ENCODE measurements at regions not wholly inside any gene's neighbourhood (a gene's known extent, or its start where the extent isn't known, plus 50 kb on each side); places are given as distances from the start of the nearest gene placed in this dataset.

GRCh38 chr3:25040748-25041147, 387.3 kb upstream of the RARB start:
- Histone ChIP-seq H4K20me1 (ENCODE audit: insufficient read depth, low read length) (no peaks in the 10 kb centered on the region), H3K9me3 (replicated peaks in 1 of 2; ENCODE audit: control insufficient read depth in 1 of 2, insufficient read depth in 1 of 2, low read length in 2 of 2) (no peaks in the 10 kb centered on the region), H3K36me3 (replicated peaks in 1 of 2; ENCODE audit: control insufficient read depth in 1 of 2, insufficient read depth in 2 of 2, low read length in 2 of 2) (no peaks in the 10 kb centered on the region), H3K4me3 (replicated peaks in 1 of 3; ENCODE audit: low read depth in 2 of 3, low read length in 3 of 3) (no peak overlapping the region), H3K79me2 (ENCODE audit: insufficient read depth, low read length) (no peaks in the 10 kb centered on the region), H3K4me2 (replicated peaks; ENCODE audit: extremely low read depth, low read length, poor library complexity, severe bottlenecking) (no peak overlapping the region), H3K4me1 (ENCODE audit: control insufficient read depth in 1 of 2, insufficient read depth in 2 of 2, low read length in 2 of 2) (no peaks in the 10 kb centered on the region), H3K27me3 (ENCODE audit: control insufficient read depth in 2 of 2, insufficient read depth in 2 of 2, low read length in 2 of 2) (no peaks in the 10 kb centered on the region), H2AFZ (ENCODE audit: insufficient read depth, low read depth, low read length, poor library complexity, severe bottlenecking) (no peak overlapping the region), H3K9ac (ENCODE audit: insufficient read depth, low read length, poor library complexity, severe bottlenecking) (no peak overlapping the region), H3K27ac (ENCODE audit: low read depth in 1 of 2, low read length in 2 of 2) (no peak overlapping the region)
- TF ChIP-seq, protein P1, sequence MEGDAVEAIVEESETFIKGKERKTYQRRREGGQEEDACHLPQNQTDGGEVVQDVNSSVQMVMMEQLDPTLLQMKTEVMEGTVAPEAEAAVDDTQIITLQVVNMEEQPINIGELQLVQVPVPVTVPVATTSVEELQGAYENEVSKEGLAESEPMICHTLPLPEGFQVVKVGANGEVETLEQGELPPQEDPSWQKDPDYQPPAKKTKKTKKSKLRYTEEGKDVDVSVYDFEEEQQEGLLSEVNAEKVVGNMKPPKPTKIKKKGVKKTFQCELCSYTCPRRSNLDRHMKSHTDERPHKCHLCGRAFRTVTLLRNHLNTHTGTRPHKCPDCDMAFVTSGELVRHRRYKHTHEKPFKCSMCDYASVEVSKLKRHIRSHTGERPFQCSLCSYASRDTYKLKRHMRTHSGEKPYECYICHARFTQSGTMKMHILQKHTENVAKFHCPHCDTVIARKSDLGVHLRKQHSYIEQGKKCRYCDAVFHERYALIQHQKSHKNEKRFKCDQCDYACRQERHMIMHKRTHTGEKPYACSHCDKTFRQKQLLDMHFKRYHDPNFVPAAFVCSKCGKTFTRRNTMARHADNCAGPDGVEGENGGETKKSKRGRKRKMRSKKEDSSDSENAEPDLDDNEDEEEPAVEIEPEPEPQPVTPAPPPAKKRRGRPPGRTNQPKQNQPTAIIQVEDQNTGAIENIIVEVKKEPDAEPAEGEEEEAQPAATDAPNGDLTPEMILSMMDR (IDR thresholded peaks at IDR 0.05), result no peak
- 33% methylated on average over 1 of the region's 3 CpGs for WGBS (ENCODE audit: insufficient coverage)
- H3K9me3 Mint-ChIP-seq, result no peaks in the 10 kb centered on the region
- no peaks in the 10 kb centered on the region for H3K4me1 Mint-ChIP-seq
- H3K36me3 Mint-ChIP-seq, result no peaks in the 10 kb centered on the region
- no peaks in the 10 kb centered on the region for H3K27me3 Mint-ChIP-seq (ENCODE audit: low read depth in 3 of 3)
- H3K4me3 Mint-ChIP-seq, result no peak overlapping the region
- intact Hi-C loops (cut with micrococcal nuclease), result no loop called here
- no peak for DNase-seq
- no peak overlapping the region for H3K27ac Mint-ChIP-seq

DNA sequence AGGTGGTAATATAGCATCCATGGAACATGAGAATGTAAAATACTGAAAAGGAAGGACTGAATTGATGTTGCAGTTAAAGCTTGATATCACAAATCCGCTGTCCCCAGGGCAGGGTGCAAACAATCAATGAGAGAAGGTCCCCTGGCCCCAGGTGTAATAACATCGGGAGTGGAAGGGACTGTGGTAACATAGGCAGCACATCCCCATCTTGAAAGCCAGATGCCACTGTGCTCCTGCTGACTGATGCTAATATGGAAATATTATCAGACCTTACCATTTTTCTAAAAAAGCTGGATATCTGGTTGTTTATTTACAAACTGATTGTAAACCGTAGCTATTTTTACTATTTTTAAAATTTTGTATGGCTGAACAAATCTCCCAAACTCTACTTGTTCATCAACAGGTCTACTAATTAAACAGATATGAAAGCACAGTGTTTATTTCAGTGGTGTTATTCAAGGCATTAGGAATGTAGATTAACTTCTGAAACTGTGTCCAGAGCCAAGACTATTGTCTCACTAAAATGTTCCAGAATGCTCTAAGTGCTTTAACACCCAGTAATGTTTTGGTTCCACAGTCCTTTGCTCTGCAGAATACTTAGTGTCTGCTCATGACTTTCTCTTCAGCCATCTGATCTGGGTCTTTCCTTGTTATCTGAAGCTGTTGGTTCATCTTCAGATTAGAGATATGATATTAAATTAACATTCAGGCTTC, 386.0 kb upstream of the RARB start:
- intact Hi-C loops (cut with micrococcal nuclease), result no loop called here
- 100% methylated on average over 1 of the region's 3 CpGs for WGBS (ENCODE audit: insufficient coverage)

More for the DNA sequence above, 386.0 kb upstream of the RARB start:
- Mint-ChIP-seq H3K4me1 (no peaks in the 10 kb centered on the region), H3K27ac (no peak overlapping the region), H3K9me3 (no peaks in the 10 kb centered on the region), H3K36me3 (no peaks in the 10 kb centered on the region), H3K4me3 (no peak overlapping the region), H3K27me3 (ENCODE audit: low read depth in 3 of 3) (no peaks in the 10 kb centered on the region)
- no peak for DNase-seq
- no peaks in the 10 kb centered on the region for H3K36me3 ChIP-seq (replicated peaks in 1 of 2; ENCODE audit: control insufficient read depth in 1 of 2, insufficient read depth in 2 of 2, low read length in 2 of 2)
- H3K27me3 ChIP-seq (ENCODE audit: control insufficient read depth in 2 of 2, insufficient read depth in 2 of 2, low read length in 2 of 2), result no peaks in the 10 kb centered on the region
- H4K20me1 ChIP-seq (ENCODE audit: insufficient read depth, low read length), result no peaks in the 10 kb centered on the region
- H3K4me3 ChIP-seq (replicated peaks in 1 of 3; ENCODE audit: low read depth in 2 of 3, low read length in 3 of 3), result no peak overlapping the region
- H3K4me2 ChIP-seq (replicated peaks; ENCODE audit: extremely low read depth, low read length, poor library complexity, severe bottlenecking), result no peak overlapping the region
- H2AFZ ChIP-seq (ENCODE audit: insufficient read depth, low read depth, low read length, poor library complexity, severe bottlenecking), result no peak overlapping the region
- TF ChIP-seq, protein P1 (IDR thresholded peaks at IDR 0.05), result no peak
- H3K79me2 ChIP-seq (ENCODE audit: insufficient read depth, low read length), result no peaks in the 10 kb centered on the region
- H3K9ac ChIP-seq (ENCODE audit: insufficient read depth, low read length, poor library complexity, severe bottlenecking), result no peak overlapping the region
- no peaks in the 10 kb centered on the region for H3K9me3 ChIP-seq (replicated peaks in 1 of 2; ENCODE audit: control insufficient read depth in 1 of 2, insufficient read depth in 1 of 2, low read length in 2 of 2)
- no peaks in the 10 kb centered on the region for H3K4me1 ChIP-seq (ENCODE audit: control insufficient read depth in 1 of 2, insufficient read depth in 2 of 2, low read length in 2 of 2)
- H3K27ac ChIP-seq (ENCODE audit: low read depth in 1 of 2, low read length in 2 of 2), result no peak overlapping the region

Data from CD14-positive monocyte (primary cell).